ENCODE measurements at regions not wholly inside any gene's neighbourhood (a gene's known extent, or its start where the extent isn't known, plus 50 kb on each side); places are given as distances from the start of the nearest gene placed in this dataset.

DNA sequence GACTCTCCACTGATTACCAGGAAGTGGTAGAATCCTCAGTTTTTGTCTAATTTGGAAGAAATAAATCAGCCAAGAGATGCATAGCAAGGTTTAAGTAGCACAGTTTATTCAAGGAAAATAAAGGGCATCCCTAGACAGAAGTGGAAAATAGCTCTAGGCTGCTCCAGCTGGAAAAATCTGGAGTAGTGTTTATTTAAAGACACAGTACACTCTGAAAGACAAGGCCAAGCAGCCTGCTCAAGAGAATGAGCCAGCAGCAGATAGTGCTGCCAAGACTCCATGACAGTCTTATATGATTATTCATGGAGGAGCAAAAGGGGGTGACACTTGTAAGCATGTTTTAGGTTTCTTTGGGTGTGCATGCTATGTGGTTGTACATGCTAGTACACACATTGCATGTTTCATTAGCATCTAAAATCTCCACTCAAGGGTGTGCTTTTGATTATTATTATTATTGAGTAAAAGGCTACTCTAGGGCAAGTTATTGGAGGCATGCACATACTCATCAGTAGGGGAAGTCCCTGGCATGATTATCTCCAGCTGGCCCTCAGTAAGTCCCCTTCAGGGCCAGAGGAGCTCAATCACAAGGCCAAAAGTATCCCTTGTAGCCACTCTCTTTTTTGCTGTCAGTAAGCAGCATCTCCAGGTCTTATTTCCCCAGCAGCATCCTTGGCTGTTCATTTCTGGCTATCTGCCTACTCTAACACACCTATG lies 85.1 kb upstream of the USP9Y start:
- H3K36me3 ChIP-seq (ENCODE audit: control insufficient read depth, insufficient read depth, low read length): no peaks in the 10 kb centered on the region
- FAIRE-seq (no peak), DNase-seq (ENCODE audit: low read depth) (no peak)
- no peak overlapping the region for H3K4me3 ChIP-seq (ENCODE audit: low read depth, low read length)
- TF ChIP-seq, protein P1, sequence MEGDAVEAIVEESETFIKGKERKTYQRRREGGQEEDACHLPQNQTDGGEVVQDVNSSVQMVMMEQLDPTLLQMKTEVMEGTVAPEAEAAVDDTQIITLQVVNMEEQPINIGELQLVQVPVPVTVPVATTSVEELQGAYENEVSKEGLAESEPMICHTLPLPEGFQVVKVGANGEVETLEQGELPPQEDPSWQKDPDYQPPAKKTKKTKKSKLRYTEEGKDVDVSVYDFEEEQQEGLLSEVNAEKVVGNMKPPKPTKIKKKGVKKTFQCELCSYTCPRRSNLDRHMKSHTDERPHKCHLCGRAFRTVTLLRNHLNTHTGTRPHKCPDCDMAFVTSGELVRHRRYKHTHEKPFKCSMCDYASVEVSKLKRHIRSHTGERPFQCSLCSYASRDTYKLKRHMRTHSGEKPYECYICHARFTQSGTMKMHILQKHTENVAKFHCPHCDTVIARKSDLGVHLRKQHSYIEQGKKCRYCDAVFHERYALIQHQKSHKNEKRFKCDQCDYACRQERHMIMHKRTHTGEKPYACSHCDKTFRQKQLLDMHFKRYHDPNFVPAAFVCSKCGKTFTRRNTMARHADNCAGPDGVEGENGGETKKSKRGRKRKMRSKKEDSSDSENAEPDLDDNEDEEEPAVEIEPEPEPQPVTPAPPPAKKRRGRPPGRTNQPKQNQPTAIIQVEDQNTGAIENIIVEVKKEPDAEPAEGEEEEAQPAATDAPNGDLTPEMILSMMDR (IDR thresholded peaks at IDR 0.05; ENCODE audit: insufficient read depth, low read length, severe bottlenecking): no peak
- H3K27me3 ChIP-seq (ENCODE audit: control insufficient read depth, insufficient read depth, low read length): no peaks in the 10 kb centered on the region

DNA sequence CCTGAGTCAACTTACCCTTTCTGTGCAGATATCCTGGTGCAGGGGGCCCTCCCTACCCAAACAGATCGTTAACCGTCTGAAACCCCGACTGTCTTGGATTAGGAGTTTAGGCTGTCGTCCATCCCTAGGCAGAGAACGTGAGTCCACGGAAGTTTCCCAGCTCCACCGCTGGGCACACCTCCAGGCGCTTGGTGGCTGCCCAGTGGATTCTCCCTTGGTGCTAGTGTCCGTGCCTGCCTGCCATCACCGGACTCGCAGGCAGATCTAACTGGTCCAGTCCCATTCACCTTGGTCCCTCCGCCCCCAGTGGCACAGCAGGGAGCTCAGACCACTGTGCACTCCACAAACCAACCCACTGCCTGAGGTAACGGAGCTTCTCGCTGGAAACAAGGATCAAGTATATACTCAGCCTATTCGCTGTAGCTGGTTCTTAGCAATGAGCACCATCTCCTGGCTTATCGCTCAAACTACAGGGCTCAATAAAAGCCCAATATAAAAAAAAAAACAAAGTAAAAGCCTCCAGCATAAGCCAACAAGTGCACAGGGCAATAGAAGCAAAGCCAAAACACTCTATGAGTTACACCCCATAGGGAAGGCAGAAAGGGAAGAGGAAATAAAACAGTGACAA lies 79.5 kb upstream of the USP9Y start:
- no peak overlapping the region for H3K4me3 ChIP-seq (ENCODE audit: low read depth, low read length)
- DNase-seq (ENCODE audit: low read depth) (peak; percentile 35), FAIRE-seq (no peak)

DNA sequence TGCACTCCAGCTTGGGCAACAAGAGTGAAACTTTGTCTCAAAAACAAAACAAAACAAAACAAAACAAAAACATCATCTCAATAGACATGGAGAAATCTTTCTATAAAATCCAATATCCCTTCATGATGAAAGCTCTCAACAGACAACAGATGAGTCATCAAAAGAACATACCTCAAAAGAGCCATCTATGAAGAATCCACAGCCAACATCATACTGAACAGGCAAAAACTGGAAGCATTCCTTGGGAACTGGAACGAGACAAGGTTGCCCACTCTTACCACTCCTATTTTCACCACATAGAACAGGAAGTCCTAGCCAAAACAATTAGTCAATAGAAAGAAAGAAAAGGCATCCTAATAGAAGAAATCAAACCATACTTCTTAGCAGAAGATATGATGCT lies 77.8 kb upstream of the USP9Y start:
- H3K36me3 ChIP-seq (ENCODE audit: control insufficient read depth, insufficient read depth, low read length): no peaks in the 10 kb centered on the region
- H3K27me3 ChIP-seq (ENCODE audit: control insufficient read depth, insufficient read depth, low read length): no peaks in the 10 kb centered on the region
- TF ChIP-seq, protein P1 (IDR thresholded peaks at IDR 0.05; ENCODE audit: insufficient read depth, low read length, severe bottlenecking): no peak
- FAIRE-seq (no peak), DNase-seq (ENCODE audit: low read depth) (peak; percentile 29)
- H3K4me3 ChIP-seq (ENCODE audit: low read depth, low read length): no peak overlapping the region

More for the DNA sequence above, 79.5 kb upstream of the USP9Y start:
- TF ChIP-seq, protein P1 (IDR thresholded peaks at IDR 0.05; ENCODE audit: insufficient read depth, low read length, severe bottlenecking): peak; percentile 59
- Histone ChIP-seq H3K36me3 (ENCODE audit: control insufficient read depth, insufficient read depth, low read length) (no peaks in the 10 kb centered on the region), H3K27me3 (ENCODE audit: control insufficient read depth, insufficient read depth, low read length) (no peaks in the 10 kb centered on the region)

DNA sequence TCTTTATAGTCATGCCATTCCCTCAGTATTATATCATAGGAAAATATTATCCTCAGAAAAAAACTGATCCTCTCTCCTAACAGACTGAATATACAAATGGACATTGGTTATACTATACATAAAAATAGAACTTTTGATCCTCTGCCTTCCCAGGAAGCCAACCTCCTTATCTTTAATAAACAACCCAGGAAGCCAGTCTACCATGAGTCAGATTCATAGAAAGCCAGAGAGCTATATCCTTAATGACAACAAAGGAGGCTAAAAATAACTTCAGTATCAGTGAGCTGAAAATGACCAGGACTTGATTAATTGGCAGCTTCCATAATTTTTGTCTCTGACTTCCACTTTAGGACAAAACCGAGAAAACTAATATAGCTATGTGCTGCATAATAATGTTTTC lies 58.0 kb upstream of the USP9Y start:
- TF ChIP-seq, protein P1 (IDR thresholded peaks at IDR 0.05; ENCODE audit: insufficient read depth, low read length, severe bottlenecking): no peak
- Histone ChIP-seq H3K36me3 (ENCODE audit: control insufficient read depth, insufficient read depth, low read length) (no peaks in the 10 kb centered on the region), H3K27me3 (ENCODE audit: control insufficient read depth, insufficient read depth, low read length) (no peaks in the 10 kb centered on the region), H3K4me3 (ENCODE audit: low read depth, low read length) (no peak overlapping the region)
- DNase-seq (ENCODE audit: low read depth): peak; percentile 64
- FAIRE-seq: no peak

DNA sequence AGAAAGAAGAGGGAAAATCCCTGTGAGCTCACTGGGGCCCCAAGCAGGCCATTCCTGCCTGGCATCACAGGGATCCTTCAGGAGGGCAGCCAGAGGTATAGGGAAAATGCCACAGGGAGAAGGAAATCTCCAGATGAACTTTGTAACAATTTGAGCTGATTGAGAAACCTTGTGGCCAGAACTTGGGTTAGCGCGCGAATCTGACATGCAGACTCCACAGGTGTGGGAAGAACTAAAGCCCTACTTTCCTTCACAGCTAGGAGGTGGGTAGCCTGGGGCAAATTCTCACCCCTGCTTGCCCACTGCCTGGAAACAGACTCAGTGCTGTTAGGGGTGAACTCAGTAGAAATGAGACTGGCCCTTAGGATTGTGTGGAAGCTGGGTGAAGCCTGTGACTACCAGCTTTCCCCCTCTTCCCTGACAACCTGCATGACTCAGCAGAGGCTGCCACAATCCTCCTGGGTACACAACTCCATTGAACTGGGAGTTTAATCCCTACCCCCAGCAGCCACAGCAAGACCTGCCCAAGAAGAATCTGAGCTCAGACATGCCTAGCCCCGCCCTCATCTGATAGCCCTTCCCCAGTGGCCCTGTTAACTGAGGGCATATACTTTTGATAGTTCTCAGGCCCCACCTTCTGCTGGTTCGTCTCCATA lies 57.2 kb upstream of the USP9Y start:
- H3K36me3 ChIP-seq (ENCODE audit: control insufficient read depth, insufficient read depth, low read length): no peaks in the 10 kb centered on the region
- H3K27me3 ChIP-seq (ENCODE audit: control insufficient read depth, insufficient read depth, low read length): no peaks in the 10 kb centered on the region
- DNase-seq (ENCODE audit: low read depth) (peak; percentile 88), FAIRE-seq (no peak)
- no peak overlapping the region for H3K4me3 ChIP-seq (ENCODE audit: low read depth, low read length)
- TF ChIP-seq, protein P1 (IDR thresholded peaks at IDR 0.05; ENCODE audit: insufficient read depth, low read length, severe bottlenecking): no peak
